GM19035 (cell line): ENCODE measurements at regions not wholly inside any gene's neighbourhood (a gene's known extent, or its start where the extent isn't known, plus 50 kb on each side); places are given as distances from the start of the nearest gene placed in this dataset.
"Not testable (repeated sequence)": the region's sequence is repeated elsewhere in the genome, so short reads cannot be mapped to it uniquely, and the experiment has no call there.

ENCODE experiments used
- ATAC-seq: cut with Tn5 transposase; IDR thresholded peaks from one replicate; pipeline ENCODE4 v1.9.1; 2021; ENCODE audit not compliant: unreplicated experiment

- no peak for ATAC-seq
These were observed 388.4 kb upstream of the HS3ST1 start for GRCh38 chr4:11817088-11817487.

- no peak for ATAC-seq
These were observed 386.1 kb upstream of the HS3ST1 start for GRCh38 chr4:11814758-11815157.

GRCh38 chr4:11813951-11814446, 385.3 kb upstream of the HS3ST1 start:
- ATAC-seq: no peak

GRCh38 chr4:11811521-11811920, 382.8 kb upstream of the HS3ST1 start:
- ATAC-seq: not testable (repeated sequence)

GRCh38 chr4:11805842-11806241, 377.1 kb upstream of the HS3ST1 start:
- ATAC-seq: peak; percentile 69

GRCh38 chr4:11801466-11802446, 373.1 kb upstream of the HS3ST1 start:
- ATAC-seq: no peak

GRCh38 chr4:11799196-11799595, 370.5 kb upstream of the HS3ST1 start:
- ATAC-seq: no peak

GRCh38 chr4:11791797-11792196, 363.1 kb upstream of the HS3ST1 start:
- ATAC-seq: no peak

- ATAC-seq: no peak
These were observed 361.5 kb upstream of the HS3ST1 start for GRCh38 chr4:11790230-11790629.

- ATAC-seq: no peak
These were observed 354.9 kb upstream of the HS3ST1 start for GRCh38 chr4:11783588-11783987.

GRCh38 chr4:11782859-11783258, 354.2 kb upstream of the HS3ST1 start:
- ATAC-seq: no peak

- no peak for ATAC-seq
These were observed 348.8 kb upstream of the HS3ST1 start for GRCh38 chr4:11777447-11777846.

GRCh38 chr4:11774346-11774745, 345.7 kb upstream of the HS3ST1 start:
- ATAC-seq: no peak

GRCh38 chr4:11773798-11774197, 345.1 kb upstream of the HS3ST1 start:
- ATAC-seq: no peak

GRCh38 chr4:11769434-11769833, 340.7 kb upstream of the HS3ST1 start:
- ATAC-seq: no peak

- ATAC-seq: no peak
These were observed 339.7 kb upstream of the HS3ST1 start for GRCh38 chr4:11768251-11768972.

GRCh38 chr4:11765849-11766453, 337.3 kb upstream of the HS3ST1 start:
- peak; percentile 72 for ATAC-seq

GRCh38 chr4:11748164-11748872, 319.6 kb upstream of the HS3ST1 start:
- ATAC-seq: no peak

- ATAC-seq: no peak
These were observed 318.0 kb upstream of the HS3ST1 start for GRCh38 chr4:11746734-11747133.

GRCh38 chr4:11743976-11744375, 315.3 kb upstream of the HS3ST1 start:
- ATAC-seq: no peak

GRCh38 chr4:11743236-11743635, 314.5 kb upstream of the HS3ST1 start:
- ATAC-seq: no peak
